Kidney epithelial cell (primary cell): ENCODE measurements at regions not wholly inside any gene's neighbourhood (a gene's known extent, or its start where the extent isn't known, plus 50 kb on each side); places are given as distances from the start of the nearest gene placed in this dataset.

Source experiments
- DNase-seq: peaks from one replicate; pipeline ENCODE4 v3.0.0-alpha.2; 2010; ENCODE audit warnings: low read depth
- H3K27me3 ChIP-seq: 2 replicates; pipeline ENCODE4 v1.6.0; 2011; ENCODE audit warnings: low read length; ENCODE audit not compliant: control insufficient read depth, insufficient read depth
- H3K36me3 ChIP-seq: 2 replicates; pipeline ENCODE4 v1.5.1; 2011; ENCODE audit warnings: low read length; ENCODE audit not compliant: control insufficient read depth, insufficient read depth
- H3K4me3 ChIP-seq: 2 replicates; pipeline ENCODE4 v1.5.1; 2011; ENCODE audit warnings: low read depth, mild to moderate bottlenecking, control low read depth, low read length
- CTCF ChIP-seq: IDR thresholded peaks from 2 replicates; pipeline ENCODE4 v1.5.1; 2011; ENCODE audit warnings: mild to moderate bottlenecking, moderate library complexity, low read length, control low read depth, inconsistent platforms; ENCODE audit not compliant: insufficient read depth, poor library complexity, severe bottlenecking

- H3K27me3 ChIP-seq: no peaks in the 10 kb centered on the region
- no peak for TF ChIP-seq CTCF
- H3K36me3 ChIP-seq: no peaks in the 10 kb centered on the region
- no peak for DNase-seq
- no peak overlapping the region for H3K4me3 ChIP-seq
Observed at GRCh38 chr2:5977477-5977876, 285.3 kb downstream of the SOX11 start.

DNA sequence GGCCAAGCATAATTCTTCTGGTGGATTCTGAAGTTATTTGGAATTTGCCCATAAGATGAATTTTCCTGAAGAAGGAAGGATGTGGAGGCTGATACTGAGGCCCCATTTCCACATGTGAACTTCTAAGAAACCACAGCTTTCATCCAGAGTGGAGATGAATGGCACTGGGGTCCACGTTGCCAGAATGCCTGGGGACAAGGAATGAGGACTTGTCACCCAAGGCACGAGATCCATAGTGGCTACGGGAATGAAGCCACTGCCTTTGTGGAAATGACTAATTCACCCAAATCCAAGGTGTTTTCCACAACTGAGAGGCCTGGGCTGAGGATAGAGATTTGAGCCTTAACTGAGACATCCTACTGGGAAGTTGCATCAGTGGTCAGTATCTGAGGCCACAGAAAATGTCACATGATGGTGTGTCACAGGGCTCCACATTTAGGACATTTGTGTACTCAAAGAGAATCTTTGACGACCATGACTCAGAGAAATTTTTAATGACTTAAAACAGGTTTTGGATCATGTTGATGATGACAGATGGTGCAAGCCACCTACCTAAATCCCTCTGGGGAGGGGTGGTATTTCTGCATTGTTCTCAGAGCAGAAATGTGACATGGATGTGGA, 286.1 kb downstream of the SOX11 start:
- no peak for DNase-seq
- H3K27me3 ChIP-seq: no peaks in the 10 kb centered on the region
- TF ChIP-seq CTCF: no peak
- no peak overlapping the region for H3K4me3 ChIP-seq
- H3K36me3 ChIP-seq: no peaks in the 10 kb centered on the region

GRCh38 chr2:5980450-5981190, 288.4 kb downstream of the SOX11 start:
- no peaks in the 10 kb centered on the region for H3K27me3 ChIP-seq
- no peak for TF ChIP-seq CTCF
- no peaks in the 10 kb centered on the region for H3K36me3 ChIP-seq
- no peak for DNase-seq
- no peak overlapping the region for H3K4me3 ChIP-seq

- H3K27me3 ChIP-seq: no peaks in the 10 kb centered on the region
- H3K36me3 ChIP-seq: no peaks in the 10 kb centered on the region
- TF ChIP-seq CTCF: no peak
- no peak overlapping the region for H3K4me3 ChIP-seq
- DNase-seq: no peak
Observed at GRCh38 chr2:5982193-5982902, 290.2 kb downstream of the SOX11 start.

DNA sequence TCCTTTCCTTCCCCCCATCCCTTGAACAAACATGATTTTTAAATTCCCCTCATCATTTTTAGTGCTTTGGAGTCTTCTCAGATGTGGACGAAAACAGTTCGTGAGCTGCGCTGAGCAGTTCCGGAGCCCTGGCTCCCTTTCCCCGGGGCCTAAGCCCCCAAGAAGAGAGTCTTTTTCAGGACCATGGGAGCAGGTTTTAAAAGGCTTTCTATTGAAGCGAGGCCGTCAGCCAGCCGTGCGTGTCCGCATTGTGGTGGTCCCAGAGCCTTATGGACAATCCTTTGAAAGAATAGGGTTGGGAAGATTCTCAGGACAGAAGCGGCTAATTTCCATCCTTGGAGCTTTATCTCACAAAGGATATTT, 290.7 kb downstream of the SOX11 start:
- DNase-seq: no peak
- no peak for TF ChIP-seq CTCF

More for the DNA sequence above, 290.7 kb downstream of the SOX11 start:
- H3K36me3 ChIP-seq: no peaks in the 10 kb centered on the region
- no peaks in the 10 kb centered on the region for H3K27me3 ChIP-seq
- no peak overlapping the region for H3K4me3 ChIP-seq
